DMS 273 treated with DMSO at 0.1 percent for 48 hours (cell line): ENCODE measurements at regions not wholly inside any gene's neighbourhood (a gene's known extent, or its start where the extent isn't known, plus 50 kb on each side); places are given as distances from the start of the nearest gene placed in this dataset.

Experiments used
- DNase-seq: peaks from one replicate; lab custom pipeline; 2025; lab: John Stamatoyannopoulos, UW

DNA sequence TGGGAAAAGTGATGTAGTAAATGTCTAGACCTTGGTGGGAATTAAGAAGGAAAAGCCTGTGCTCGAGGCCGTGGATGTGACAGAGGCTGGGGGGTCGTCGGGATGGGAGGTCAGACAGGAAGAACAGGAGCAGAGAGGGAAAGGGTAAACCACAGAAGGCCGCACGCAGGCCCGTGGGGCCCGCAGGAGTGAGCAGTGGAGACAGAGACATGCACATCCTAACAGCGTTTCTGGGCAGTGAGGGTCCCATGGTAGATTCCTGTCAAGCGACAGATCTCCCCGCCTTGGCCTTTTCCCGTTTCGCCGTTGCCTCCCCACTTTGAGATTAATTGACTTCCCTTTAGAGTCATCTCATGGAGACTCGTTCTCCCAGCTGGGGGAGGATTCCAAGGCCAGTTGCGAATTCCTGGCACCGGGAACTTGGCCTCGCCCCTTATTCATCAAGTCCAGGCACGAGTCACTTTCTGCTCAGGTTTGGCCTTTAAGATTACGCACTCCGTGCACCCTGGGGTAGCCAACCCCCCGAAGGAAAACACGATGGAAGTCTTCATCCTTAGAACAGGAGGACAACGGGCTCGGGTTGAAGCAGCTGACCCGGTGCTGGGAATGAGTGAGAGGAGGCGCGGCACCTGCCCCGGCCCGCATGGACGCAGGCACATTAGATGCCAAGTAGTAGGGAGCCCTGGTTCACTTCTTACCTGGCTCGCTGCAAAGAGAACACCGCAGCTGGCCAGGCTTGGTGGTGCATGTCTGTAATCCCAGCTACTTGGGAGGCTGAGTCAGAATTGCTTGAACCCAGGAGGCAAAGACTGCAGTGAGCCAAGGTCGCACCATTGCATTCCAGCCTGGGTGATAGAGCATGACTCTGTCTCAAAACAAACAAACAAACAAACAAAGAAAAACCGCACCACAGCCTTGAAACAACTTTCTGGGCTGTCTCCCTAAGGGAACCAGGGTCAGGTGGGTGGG is 315.2 kb upstream of the SHH start:
- no peak for DNase-seq

DNA sequence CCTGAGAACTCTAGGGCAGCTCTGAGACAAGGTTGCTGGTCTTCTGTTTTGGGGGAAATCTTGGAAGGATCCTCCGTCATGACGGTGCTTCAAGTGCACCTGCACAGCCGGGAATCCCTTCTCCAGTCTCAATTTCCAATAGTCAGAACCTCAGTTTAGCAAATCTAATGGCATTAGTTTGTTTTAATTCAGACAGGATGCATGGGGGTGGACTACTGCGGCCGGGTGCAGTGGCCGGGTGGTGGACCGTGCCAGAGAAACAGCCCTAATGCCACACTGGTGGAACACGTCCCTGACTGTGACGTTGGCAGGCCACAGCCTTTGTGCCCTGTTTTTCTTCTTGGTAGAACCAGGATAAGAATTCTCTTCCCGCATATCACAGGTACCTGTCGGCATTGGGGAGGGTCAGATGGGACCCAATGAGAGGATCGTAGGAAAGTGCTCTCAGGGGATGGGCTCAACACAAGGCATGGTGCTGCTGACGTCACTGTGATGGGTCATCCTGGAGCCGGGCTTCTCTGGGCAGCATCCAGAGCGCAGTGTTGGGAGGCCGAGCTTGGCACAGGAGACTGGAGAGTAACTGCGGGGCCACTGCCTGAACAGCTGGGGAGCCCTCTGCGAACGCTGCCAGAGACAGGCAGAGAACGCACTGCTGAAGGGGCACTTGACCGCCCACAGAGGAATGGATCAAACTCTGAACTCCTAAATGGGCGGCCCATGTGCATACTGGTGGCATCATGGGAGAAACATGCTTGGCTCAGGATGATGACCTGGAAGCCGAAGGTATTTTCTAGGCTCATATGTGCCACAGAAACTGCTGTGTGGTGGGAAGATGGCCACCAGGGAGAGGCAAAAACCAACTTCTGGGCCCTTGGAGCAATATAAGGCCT is 313.8 kb upstream of the SHH start:
- no peak for DNase-seq

DNA sequence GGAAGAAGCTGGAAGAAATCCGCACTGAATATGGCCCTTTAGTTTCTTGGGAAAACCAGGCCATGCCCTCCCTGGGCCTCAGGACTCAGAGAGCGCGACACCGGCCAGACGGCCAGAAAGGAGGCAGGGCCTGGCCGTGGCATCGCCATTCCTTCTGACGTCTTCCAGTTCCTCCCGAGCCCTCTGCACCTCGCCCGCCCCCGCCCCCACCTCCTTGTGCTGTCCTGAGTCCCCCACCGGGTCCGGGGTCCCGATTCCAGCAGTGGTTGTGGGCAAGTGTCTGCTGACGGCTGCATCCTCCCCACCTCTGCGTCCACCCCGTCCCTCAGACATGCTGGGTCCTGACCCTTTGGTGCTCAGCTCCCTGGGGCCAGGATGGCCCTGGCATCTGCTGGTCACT is 312.1 kb upstream of the SHH start:
- DNase-seq = no peak

DNA sequence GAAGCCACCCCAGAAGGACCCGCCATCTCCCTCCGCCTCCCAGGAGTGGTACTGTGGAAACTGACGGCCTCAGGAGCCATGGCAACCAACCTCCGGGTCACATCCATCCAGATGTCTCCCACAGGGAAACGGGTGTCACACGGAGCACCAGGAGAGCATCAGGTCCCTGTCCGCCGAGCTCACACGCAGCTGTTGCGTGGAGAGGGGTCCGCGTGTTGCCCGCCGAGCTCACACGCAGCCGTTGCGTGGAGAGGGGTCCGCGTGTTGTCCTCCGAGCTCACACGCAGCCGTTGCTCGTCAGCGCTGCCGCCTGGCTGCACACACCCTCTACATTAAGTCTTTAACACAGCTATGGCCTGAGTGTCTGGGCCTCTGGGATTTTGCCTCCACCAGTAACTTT is 311.1 kb upstream of the SHH start:
- no peak for DNase-seq

DNA sequence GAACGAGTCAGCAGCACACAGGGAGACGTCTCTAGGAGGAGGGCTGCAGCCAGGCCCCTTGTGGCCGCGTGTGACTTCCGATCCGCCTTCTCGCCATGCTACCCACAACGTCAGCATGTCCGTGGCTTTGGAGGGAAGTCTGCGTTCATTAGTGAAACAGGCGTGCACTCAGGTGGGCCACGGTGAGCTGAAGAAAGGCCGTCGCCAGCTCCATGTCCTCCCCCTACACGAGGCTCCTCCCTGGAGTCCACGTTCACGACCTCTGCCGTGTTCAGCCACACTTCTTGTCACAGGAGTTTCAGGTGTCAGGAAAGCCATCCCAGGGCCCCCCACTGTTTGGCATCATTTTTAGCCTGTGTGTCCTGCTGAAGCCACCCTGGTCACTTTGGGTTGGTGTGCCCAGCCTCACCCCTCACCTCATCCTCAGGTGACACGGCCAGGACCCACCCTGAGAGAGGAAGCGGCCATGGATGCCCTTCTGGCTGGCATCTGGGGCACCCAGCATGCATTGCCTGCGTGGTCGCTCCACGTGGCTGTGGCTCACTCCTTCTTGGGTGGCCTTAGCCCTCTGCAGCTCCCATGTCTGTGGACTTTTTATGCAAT is 310.6 kb upstream of the SHH start:
- no peak for DNase-seq

DNA sequence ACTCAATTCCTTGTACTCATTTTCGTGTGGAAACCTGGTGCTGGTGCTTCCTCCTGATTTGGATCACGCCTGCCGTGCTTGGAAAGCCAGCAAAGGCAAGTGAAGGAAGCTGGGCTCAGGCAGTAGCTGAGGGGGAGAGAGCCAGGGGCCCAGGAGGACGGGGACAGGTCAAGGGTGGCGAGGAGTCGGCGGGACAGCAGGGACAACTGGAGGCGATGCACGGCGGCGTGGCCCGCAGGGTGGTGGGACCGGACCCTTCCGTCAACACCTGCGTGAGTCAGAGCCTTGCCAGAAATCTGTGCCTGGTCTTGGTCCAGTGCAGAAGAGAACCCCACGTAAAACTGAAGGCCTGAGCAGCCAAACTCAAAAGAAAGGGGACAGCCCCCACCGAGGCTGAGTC is 309.7 kb upstream of the SHH start:
- no peak for DNase-seq

DNA sequence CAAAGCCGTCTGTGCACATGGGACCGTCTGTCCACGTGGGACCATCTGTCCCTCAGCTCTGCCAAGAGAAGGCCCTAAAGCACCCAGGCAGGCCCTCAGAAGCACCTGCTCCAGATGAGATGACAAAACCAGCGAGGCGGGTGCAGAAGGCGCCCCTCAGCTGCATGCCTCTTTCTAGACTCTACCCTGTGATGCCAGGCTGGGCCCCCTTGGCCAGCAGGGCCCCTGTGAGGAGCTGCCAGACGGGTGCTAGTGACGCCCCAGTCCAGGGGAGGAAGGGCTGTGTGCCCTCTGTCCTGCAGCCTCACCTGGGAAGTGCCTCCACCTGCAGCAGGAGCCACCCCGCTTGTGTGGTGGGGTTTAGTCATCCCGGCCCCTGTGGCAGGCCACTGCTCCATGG is 309.2 kb upstream of the SHH start:
- no peak for DNase-seq

DNA sequence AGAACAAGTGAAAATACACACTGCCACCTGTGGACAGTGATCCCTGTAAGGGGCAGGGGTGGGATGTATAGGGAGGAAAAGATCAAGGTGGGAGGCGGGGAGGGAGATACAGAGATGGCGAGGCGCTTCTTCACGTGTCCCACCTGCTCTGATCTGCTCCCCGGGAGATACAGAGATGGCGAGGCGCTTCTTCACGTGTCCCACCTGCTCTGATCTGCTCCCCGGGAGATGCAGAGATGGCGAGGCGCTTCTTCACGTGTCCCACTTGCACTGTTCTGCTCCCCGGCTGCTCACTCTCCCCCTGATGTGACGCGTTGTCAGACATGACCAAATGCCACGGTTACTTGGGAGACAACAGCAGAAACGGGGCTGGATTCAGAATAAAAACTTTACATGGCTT is 308.3 kb upstream of the SHH start:
- DNase-seq = no peak

DNA sequence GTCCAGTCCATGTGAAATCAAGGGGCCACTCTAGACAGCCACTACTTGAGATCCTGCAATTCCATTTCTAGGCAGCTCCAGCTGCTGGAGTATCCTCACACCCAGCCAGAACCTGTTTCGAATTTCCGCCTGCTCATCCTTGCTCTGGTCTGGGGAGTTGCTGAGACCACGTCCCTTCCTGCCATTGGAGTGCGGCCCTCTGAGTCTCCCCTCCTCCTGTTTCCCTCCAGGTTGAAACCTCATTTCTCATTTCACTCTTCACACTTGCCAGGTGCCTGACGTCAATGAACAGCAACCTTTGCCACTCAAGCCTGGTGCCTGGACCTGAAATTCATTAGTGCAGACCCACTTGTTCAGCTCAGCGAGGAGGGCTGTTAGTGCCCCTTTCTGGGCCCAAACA is 307.5 kb upstream of the SHH start:
- DNase-seq = no peak

DNA sequence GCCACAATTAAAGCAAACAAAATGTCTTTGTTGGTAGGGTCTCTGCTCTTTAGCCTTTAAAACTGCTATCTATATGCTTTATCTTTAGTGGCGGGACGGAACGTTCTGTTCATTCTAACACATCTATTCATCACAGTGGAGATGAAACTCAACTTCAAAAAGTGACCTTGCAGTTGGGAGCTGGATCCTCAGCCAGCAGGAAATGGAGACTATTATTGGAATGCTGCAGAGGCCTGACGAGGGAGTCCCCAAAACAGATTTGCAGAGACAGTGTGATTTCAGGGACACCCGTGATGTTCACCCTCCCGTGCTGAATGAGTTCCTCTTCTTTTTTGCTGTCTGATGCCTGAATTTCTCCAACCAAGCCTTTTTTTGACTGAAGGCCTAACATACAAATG is 306.0 kb upstream of the SHH start:
- no peak for DNase-seq

DNA sequence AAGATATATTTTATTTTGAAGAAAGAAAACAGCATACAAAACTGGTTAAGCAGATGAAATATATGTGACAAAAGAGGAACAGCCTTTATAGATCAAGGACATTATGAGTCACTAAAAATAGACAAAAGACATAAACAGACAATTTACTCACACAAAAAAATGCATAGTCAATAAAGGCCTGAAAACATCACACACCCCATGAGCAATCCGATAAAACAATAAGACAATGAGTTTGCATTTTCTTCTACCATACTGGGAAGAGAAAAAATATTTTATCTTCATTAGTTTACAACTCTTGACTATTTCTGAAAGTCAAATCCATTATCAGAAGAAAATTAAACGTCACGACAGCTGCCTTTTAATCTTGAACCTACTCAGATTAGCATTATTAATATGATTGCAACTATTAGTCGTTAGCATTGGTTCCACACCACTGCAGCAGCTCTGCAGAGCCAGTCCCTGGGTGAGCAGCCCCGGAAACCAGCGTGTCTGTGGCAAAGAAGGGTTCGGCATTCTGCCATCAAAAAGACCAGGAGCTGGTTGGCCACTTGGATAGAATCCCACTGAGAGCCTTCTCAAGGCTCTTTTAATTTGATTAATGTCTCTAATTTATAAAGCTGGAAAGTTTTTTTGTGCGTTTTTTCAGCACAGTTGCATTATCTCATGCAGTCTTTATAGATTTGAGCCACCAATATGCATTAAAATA is 305.4 kb upstream of the SHH start:
- no peak for DNase-seq

DNA sequence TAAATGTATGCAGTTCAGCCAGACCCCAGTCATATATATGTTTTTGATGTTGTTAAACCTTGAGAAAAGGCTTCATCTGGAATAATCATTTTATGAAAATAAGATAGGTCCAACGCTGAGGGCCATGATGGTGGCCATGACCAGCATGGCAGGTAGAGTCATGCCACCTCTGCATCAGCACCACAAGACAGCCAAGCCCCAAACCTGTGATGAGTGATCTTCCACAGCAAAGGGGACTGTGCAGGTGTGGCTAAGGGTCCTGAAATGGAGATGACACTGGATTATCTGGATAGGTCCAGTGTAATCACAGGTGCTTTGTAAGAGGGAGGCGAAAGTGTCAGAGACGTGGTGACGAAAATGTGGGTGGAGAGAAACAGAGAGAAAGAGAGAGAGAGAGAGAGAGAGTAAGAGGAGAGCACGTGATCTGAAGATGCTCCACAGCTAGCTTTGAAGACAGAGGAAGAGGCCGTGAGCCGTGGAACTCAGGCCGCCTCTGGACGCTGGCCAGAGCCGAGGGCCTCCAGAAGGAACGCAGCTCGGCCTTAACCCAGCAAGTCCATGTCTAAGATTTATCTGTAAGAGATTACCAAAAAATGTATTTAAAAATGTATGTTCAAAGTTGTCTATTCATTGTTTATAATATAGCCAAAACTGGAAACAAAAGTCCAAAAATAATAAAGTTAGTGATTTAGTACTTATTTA is 304.4 kb upstream of the SHH start:
- DNase-seq = no peak

DNA sequence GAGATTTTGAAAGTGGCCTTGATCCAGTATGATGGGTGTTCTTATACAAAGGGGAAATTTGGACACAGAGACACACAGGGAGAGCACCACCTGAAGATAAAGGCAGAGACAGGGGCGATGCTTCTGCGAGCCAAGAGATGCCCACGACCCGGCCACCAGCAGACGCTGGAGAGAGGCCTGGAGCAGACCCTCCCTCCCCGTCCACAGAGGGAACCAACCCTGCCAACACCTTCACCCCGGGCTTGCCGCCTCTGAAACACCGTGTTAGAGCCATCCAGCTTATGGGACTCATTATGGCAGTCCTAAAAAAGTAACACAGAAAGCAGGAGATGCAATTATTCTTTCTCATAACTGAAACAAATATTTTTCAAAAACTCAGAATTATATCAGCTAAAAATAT is 303.3 kb upstream of the SHH start:
- DNase-seq = no peak

DNA sequence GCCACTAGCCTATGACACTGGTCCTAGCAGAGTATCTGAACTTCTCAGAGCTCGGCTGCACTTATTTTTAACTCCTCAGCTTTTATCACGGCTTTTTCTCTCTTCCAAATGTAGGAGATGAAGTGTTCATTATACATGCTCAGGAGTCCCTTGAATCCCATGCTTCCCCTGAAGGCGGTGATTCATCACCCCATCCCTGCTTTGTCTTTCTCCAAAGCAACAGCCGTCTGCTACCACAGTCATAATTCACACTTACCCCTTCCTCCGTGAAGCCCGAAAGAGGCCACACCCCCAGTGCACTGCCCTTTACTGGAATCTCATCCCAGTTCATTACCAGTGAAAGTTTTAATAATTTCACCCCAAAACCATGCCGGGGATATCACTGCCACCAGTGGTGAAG is 301.5 kb upstream of the SHH start:
- no peak for DNase-seq

DNA sequence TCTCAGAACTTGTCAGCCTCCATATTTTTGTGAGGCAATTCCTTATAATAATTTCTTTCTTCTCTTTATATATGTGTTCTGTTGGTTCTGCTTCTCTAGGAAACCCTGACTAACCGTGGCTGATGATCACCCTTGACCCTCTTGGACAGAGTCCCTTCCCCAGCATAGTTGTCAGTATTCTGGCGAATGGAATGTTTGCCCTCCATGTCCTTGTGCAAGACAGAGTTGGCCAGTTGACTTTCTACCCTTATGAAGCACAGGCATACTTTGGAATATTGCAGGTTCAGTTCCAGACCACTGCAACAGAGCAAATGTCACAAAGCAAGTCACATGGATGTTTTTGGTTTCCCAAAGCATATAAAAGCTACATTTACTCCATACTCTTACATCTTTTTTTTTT is 297.7 kb upstream of the SHH start:
- DNase-seq = no peak

DNA sequence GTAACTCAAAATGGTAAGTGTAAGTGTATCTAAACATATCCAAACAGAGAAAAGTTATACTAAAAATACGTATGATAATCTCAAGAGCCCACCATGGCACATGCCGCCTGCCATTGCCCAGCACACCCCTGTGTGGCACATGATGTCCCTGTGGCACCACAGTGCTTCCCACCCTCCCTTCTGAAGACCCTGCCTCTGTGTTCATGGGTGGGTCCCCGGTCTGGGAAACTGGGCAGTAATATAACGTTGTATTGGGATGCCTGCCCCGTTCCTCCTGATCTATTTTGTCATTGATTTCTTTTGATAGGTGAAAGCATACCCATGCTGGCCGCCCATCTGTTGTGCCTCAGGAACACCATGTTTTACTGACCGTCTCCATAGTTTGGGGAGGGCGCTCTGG is 296.8 kb upstream of the SHH start:
- no peak for DNase-seq

DNA sequence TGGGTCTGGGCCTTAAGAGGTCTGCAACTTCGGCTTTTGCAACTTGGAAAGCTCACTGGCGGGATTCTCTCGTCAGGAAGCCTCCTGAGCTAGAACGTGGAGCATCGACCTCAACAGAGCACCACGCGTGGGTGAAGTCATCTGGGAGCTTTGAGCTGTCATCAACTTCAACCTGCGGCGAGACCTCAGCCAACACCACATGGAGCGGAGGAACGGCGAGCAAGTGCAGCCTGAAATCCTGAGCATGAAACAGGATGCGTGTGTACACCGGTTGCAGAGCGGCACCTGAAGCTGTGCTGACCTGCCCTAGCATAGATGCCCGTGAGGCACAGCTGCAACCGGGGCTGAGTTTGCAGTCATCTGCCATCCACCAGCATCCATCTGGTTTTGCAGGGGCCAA is 295.7 kb upstream of the SHH start:
- no peak for DNase-seq

DNA sequence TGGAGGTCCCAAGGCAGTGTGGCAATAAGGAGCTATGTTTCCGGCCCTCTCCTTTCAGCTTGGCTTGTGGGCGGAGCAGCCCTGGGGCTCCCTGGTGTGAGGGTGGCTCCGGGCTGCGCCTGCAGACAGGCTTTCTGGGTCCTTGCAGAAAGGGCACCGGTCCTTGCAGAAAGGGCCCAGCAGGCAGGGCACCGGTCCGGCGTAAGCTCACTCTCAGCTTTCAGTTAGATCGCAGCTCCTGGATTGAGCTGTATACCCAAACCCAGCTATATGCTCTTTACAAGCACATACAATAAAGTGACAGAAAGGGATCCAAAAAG is 293.8 kb upstream of the SHH start:
- DNase-seq = no peak

DNA sequence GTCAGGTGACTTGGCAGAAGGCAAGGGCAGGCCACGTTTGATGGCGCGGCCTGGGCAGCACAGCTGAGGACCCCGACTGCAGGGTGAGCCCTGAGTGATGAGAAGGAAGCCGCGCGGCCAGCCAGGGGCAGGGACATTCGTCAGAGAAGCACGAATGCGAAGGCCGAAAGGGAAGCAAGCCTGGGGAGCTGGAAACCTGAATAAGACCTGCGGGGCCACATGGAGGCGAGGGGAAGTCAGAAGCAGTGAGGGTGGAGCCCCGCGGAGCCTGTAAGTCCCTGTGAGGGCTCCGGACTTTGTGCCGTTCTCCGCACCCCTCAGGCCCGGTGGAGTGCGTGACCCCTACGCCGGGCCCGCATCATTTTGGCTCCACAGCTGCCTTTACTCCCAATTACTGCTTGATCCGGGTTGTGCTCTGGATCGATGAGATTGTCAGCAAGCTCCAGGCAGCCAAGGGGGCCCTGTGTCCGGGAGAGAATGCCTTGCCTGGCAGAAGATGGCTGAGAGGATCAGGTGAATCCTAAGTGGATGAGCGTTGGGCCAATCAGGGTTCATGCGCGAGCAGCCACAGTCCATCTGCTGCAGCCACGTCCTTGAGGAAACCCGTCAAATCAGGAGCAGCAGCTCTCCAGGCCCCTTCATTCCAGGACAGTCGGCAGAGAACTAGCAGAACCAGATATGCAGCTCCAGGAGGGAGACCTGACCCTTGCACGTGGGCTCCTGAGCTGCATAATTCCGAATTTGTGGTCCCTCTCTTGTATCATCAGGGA is 293.3 kb upstream of the SHH start:
- DNase-seq = no peak

DNA sequence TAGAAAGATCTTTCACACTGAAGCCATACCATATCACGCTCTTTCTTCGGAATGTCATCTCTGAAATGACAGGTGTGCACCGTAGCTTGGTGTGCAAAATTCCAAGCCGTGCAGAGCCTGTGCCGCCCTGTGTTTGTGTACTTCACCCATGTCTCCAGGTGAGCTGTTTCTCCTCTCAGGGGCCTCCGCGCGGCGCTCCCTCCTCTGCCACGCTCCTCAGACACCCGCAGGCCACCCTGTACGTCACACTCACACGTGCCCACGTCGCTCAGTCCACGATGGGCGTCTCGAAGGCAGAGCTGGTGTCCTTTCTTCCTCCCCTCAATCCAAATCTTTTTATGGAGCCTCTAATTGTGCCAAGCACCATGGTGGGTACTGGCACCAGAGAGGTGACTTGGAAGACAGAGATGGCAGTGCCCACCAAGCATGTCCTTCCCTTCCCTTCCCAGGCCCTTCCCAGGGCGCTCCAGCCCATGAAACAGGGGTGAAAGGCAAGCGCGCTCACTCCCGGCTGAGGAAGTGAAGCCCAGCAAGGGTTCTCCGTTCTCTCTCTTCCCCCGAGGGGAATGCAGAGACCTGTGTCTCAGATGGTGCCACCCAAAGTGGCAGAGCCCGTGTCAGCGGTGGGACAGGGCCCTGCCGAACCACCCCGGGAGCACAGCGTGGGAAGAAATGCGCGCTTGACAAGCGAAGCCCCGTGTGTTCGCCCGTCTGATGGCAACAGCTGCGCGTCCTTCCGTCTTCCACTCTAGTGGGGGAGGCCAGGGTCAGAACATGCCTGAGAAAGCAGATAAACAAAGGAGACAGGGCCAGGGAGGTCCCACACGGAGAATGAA is 292.5 kb upstream of the SHH start:
- no peak for DNase-seq
